Sigmoid colon (tissue), 6 donors: ENCODE measurements at regions not wholly inside any gene's neighbourhood (a gene's known extent, or its start where the extent isn't known, plus 50 kb on each side); places are given as distances from the start of the nearest gene placed in this dataset.
"Not testable (repeated sequence)": the region's sequence is repeated elsewhere in the genome, so short reads cannot be mapped to it uniquely, and the experiment has no call there.

ENCODE experiments used
- DNase-seq: peaks from one replicate; pipeline ENCODE4 v3.0.0-alpha.2; 2019
- H3K27ac ChIP-seq, 4 donors: fragments of 200-600 bp; sonication (generic); one replicate each; pipeline ENCODE4 v1.5.1; 2016 to 2019; ENCODE audit warnings: mild to moderate bottlenecking in 1 of 4
- H3K27me3 ChIP-seq, 3 donors: fragments of 200-600 bp; sonication (generic); one replicate each; pipeline ENCODE4 v1.5.1; 2019; ENCODE audit warnings: mild to moderate bottlenecking in 1 of 3
- H3K36me3 ChIP-seq, 4 donors: fragments of 200-600 bp; sonication (generic); one replicate each; pipeline ENCODE4 v1.5.1; 2016 to 2019
- H3K4me1 ChIP-seq, 4 donors: fragments of 200-600 bp; sonication (generic); one replicate each; pipeline ENCODE4 v1.5.1; 2017 to 2019
- H3K4me3 ChIP-seq, 4 donors: fragments of 200-600 bp; sonication (generic); one replicate each; pipeline ENCODE4 v1.5.1; 2017 to 2019; ENCODE audit warnings: mild to moderate bottlenecking in 2 of 4, moderate library complexity in 1 of 4
- H3K9me3 ChIP-seq, 4 donors: fragments of 200-600 bp in 3 of 4; sonication (generic) in 3 of 4; one replicate each; pipeline versions ENCODE4 v1.5.1 to v1.6.1; 2013 to 2019
- EP300 ChIP-seq, 4 donors: sonication (generic); formaldehyde crosslinking; IDR thresholded peaks; one replicate each; pipeline ENCODE4 v1.6.1; 2017; ENCODE audit warnings: antibody characterized with exemption in 4 of 4
- POLR2A ChIP-seq, 2 donors: fragments of 450-650 bp; IDR thresholded peaks; one replicate each; pipeline ENCODE4 v1.6.1; 2016; ENCODE audit warnings: antibody characterized with exemption in 2 of 2, mild to moderate bottlenecking in 2 of 2, moderate library complexity in 2 of 2
- POLR2AphosphoS5 ChIP-seq, 4 donors: sonication (generic); formaldehyde crosslinking; IDR thresholded peaks; one replicate each; pipeline ENCODE4 v1.6.1; 2017; ENCODE audit warnings: antibody characterized with exemption in 4 of 4
- WGBS, 2 donors: extraction: QIAGEN DNeasy Blood & Tissue Kit; methylation state at CpG; one replicate each; pipeline ENCODE4 v1.1.7; 2013; 5-methylcytosine and 5-hydroxymethylcytosine counted together
- intact Hi-C: fragments of 100-400 bp; cut with DNase I; formaldehyde crosslinking; loops from one replicate; pipeline ENCODE4 v1.15.1; 2023
- TF ChIP-seq, protein P1 (sequence below), 4 experiments: fragments of 450-650 bp in 3 of 4; fragments of 200-600 bp in 1 of 4; IDR thresholded peaks; one replicate each; pipeline ENCODE4 v1.5.1; 2016 to 2019; ENCODE audit warnings: antibody characterized with exemption in 4 of 4, mild to moderate bottlenecking in 3 of 4, moderate library complexity in 2 of 4
- donor health status: healthy with polysubstance abuse.
- donor health status: healthy.

DNA sequence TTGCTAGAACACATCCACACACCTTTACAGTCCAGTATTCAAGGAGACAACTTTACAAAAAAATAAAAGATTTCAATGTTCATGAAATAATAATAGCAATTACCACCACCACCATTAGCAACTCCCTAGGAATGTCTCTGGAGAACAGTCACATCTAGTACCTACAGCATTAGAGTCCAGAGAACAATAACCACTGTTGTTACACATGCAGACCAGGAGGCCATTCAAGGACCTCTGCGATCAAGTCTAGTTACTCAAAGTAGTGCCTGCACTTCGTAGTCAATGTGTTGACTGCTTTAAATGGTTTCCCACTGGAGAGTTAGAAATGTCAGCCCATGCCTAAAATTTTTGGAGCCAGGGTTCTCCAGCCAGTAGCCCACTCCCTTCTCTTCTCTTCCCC is 244.4 kb downstream of the DEPDC1B start:
- 88 to 94% methylated on average over 2 of the region's 2 CpGs for WGBS, 2 donors
- Histone ChIP-seq H3K4me3 (no peak overlapping the region), H3K36me3 (no peaks in the 10 kb centered on the region), H3K27me3 (no peaks in the 10 kb centered on the region), H3K9me3 (no peaks in the 10 kb centered on the region), H3K4me1 (peaks cover 0 to 9% (median 7%) of the 10 kb centered on the region in 4 donors), H3K27ac (no peak overlapping the region)
- intact Hi-C loops = no loop called here
- no peak for DNase-seq
- TF ChIP-seq POLR2AphosphoS5 (IDR thresholded peaks at IDR 0.05) (no peak), EP300 (IDR thresholded peaks at IDR 0.05) (no peak), POLR2A (IDR thresholded peaks at IDR 0.05) (no peak)
- TF ChIP-seq, protein P1, sequence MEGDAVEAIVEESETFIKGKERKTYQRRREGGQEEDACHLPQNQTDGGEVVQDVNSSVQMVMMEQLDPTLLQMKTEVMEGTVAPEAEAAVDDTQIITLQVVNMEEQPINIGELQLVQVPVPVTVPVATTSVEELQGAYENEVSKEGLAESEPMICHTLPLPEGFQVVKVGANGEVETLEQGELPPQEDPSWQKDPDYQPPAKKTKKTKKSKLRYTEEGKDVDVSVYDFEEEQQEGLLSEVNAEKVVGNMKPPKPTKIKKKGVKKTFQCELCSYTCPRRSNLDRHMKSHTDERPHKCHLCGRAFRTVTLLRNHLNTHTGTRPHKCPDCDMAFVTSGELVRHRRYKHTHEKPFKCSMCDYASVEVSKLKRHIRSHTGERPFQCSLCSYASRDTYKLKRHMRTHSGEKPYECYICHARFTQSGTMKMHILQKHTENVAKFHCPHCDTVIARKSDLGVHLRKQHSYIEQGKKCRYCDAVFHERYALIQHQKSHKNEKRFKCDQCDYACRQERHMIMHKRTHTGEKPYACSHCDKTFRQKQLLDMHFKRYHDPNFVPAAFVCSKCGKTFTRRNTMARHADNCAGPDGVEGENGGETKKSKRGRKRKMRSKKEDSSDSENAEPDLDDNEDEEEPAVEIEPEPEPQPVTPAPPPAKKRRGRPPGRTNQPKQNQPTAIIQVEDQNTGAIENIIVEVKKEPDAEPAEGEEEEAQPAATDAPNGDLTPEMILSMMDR (IDR thresholded peaks at IDR 0.05) = no peak

DNA sequence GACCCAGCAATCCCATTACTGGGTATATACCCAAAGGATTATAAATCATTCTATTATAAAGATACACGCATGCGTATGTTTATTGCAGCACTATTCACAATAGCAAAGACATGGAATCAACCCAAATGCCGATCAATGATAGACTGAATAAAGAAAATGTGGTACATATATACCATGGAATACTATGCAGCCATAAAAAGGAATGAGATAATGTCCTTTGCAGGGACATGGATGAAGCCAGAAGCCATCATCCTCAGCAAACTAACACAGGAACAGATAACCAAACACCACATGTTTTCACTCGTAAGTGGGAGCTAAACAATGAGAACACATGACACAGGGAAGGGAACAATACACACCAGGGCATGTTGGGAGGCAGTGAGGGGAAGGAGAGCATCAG is 245.7 kb downstream of the DEPDC1B start:
- DNase-seq, H3K9me3 ChIP-seq, H3K27me3 ChIP-seq, H3K4me1 ChIP-seq, H3K27ac ChIP-seq, H3K36me3 ChIP-seq, H3K4me3 ChIP-seq, intact Hi-C loops: not testable (repeated sequence)
- WGBS, 2 donors = 95 to 97% methylated on average over 4 of the region's 4 CpGs

DNA sequence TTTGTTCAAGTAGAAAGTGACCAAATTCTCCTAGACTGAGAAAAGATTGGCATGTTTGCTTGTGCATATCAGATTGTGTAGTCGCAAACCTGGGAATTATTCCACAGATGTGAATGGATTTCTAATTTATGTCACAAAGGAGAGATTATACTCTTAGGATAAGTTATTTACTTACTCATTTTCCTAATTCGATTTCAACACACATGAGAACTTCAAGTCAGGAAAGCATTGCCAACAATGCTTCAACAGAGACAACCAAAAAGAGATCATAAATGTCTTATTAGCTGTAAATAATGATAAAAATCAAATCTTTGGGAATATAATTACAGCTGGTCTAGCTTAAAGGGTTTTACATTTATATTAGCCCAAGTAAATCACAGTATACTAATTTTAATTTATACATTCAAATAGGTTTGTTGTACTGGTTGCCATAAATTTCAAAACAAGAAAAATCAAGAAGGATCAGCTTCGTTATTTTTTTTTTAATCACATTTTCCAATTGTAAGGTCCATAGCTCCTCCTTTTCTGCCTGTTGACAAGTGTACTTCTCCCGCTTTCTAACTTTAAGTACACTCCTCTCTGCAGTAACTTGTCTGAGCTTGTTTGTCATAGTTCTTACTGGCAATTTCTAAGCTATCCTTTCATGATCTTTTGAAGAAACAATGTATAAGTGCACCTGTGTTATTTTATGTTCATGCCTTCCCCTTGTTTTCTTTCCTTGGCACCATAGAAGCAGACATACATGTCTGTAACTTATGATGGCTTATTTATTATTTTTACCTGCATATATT is 246.6 kb downstream of the DEPDC1B start:
- TF ChIP-seq POLR2AphosphoS5 (IDR thresholded peaks at IDR 0.05) (no peak), EP300 (IDR thresholded peaks at IDR 0.05) (no peak)
- TF ChIP-seq, protein P1 (IDR thresholded peaks at IDR 0.05) = no peak

DNA sequence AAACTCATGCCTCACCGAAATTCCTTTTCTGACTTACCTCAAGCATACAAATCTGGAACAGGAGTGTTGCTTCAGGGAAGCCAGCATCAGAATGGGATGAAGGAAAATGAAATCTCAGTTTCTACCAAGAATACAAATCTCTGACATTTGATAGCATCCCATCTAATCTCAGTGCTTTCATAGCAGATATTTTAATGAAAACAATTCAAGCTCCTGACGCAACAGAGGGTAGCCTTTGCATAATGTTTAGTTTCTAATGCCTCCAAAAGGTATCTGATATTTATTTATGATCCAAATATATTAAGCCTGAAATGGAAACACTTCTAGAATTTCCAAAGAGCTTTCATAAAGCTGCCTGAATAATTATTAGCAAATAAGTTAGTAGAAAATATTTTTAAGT is 251.4 kb downstream of the DEPDC1B start:
- Histone ChIP-seq H3K4me1 (no peaks in the 10 kb centered on the region), H3K27ac (no peak overlapping the region), H3K4me3 (no peak overlapping the region), H3K36me3 (no peaks in the 10 kb centered on the region), H3K27me3 (no peaks in the 10 kb centered on the region), H3K9me3 (no peaks in the 10 kb centered on the region)
- intact Hi-C loops = no loop called here
- TF ChIP-seq EP300 (IDR thresholded peaks at IDR 0.05) (no peak), POLR2A (IDR thresholded peaks at IDR 0.05) (no peak), POLR2AphosphoS5 (IDR thresholded peaks at IDR 0.05) (no peak)
- TF ChIP-seq, protein P1 (IDR thresholded peaks at IDR 0.05) = no peak
- no peak for DNase-seq
- WGBS, 2 donors = 85 to 87% methylated on average over 2 of the region's 2 CpGs

More for the DNA sequence above, 246.6 kb downstream of the DEPDC1B start:
- no peak for DNase-seq
- Histone ChIP-seq H3K27me3 (no peaks in the 10 kb centered on the region), H3K27ac (no peak overlapping the region), H3K9me3 (no peaks in the 10 kb centered on the region), H3K4me3 (no peak overlapping the region), H3K36me3 (no peaks in the 10 kb centered on the region), H3K4me1 (peaks cover 0 to 9% (median 7%) of the 10 kb centered on the region in 4 donors)
- WGBS, 2 donors = 85 to 86% methylated on average over 4 of the region's 4 CpGs
- intact Hi-C loops = no loop called here

DNA sequence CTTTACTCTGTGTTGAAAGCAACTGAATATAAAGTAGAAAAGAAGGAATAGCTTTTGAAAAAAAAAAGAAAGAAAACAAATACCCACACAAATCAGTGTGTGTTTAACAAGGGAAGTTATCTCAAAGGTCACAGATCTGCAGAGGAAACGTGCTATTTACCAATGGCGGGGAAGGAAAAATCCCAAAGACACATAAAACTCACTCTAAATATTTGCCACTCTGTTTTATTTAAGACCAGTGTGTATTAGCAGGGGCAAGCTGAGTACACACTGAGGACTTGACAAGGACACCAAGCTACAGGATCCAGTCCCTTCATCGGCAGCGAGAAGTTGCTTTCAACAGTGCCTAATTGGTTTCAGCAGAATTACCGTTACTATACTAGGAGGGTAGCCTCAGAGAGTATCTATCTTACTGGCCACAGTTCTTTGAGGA is 252.5 kb downstream of the DEPDC1B start:
- Histone ChIP-seq H3K9me3 (no peaks in the 10 kb centered on the region), H3K36me3 (no peaks in the 10 kb centered on the region), H3K27me3 (no peaks in the 10 kb centered on the region), H3K4me3 (no peak overlapping the region), H3K4me1 (no peaks in the 10 kb centered on the region), H3K27ac (no peak overlapping the region)
- intact Hi-C loops = no loop called here
- 14 to 57% methylated on average over 5 of the region's 5 CpGs for WGBS, 2 donors
- TF ChIP-seq POLR2A (IDR thresholded peaks at IDR 0.05) = no peak
- TF ChIP-seq, protein P1 (IDR thresholded peaks at IDR 0.05) = no peak
- no peak for TF ChIP-seq POLR2AphosphoS5 (IDR thresholded peaks at IDR 0.05)
- no peak for TF ChIP-seq EP300 (IDR thresholded peaks at IDR 0.05)
- DNase-seq = no peak
